ENCODE measurements at regions not wholly inside any gene's neighbourhood (a gene's known extent, or its start where the extent isn't known, plus 50 kb on each side); places are given as distances from the start of the nearest gene placed in this dataset.

DNA sequence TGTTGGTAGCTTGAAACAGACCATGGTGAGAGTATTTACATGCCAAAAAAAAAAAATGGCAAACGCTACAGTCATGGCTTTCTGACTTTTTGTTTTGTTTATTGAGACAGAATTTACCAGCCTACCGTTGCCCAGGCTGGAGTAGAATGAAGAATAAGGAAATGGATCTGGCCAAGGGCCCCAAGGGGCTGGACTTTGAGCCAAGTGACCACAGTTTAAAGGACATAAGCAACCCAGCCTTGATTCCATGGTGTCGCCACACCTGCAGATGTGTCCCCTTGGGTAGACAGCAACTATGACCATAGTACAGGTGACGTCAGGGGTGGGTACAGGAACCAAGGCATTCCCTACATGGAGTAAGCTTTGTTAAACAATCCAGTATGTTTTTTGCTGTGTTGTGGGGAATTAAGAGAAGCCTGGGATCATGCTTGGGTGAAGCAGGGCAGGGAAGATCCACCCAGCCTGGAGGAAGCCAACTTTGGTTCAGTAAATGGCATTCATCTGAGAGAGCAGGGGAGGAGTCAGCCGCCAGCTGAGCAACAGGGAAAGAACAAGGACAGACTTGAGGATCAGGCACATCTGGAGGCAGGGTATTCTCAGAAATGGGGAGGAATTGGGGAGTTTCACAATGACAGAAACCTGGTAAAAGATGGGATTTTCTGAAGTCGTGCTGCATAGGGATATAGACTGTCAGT lies 110.3 kb upstream of the SH3BP4 start:
- H3K9me3 ChIP-seq (ENCODE audit: low read length), result peaks cover 5% of the 10 kb centered on the region
- peaks cover 26% of the 10 kb centered on the region for H3K4me1 ChIP-seq (ENCODE audit: insufficient read depth, low read length)
- H2AFZ ChIP-seq (ENCODE audit: low read depth, low read length), result no peak overlapping the region
- H3K27me3 ChIP-seq (ENCODE audit: insufficient read depth, low read length), result no peaks in the 10 kb centered on the region
- no peaks in the 10 kb centered on the region for H3K36me3 ChIP-seq (ENCODE audit: insufficient read depth, low read length)
- H3K4me3 ChIP-seq (ENCODE audit: low read length), result no peak overlapping the region

GRCh38 chr2:234840336-234840735 lies 111.5 kb upstream of the SH3BP4 start:
- H3K36me3 ChIP-seq (ENCODE audit: insufficient read depth, low read length), result no peaks in the 10 kb centered on the region
- H2AFZ ChIP-seq (ENCODE audit: low read depth, low read length), result no peak overlapping the region
- no peaks in the 10 kb centered on the region for H3K27me3 ChIP-seq (ENCODE audit: insufficient read depth, low read length)
- peaks cover 26% of the 10 kb centered on the region for H3K4me1 ChIP-seq (ENCODE audit: insufficient read depth, low read length)
- H3K9me3 ChIP-seq (ENCODE audit: low read length), result peaks cover 5% of the 10 kb centered on the region
- no peak overlapping the region for H3K4me3 ChIP-seq (ENCODE audit: low read length)

DNA sequence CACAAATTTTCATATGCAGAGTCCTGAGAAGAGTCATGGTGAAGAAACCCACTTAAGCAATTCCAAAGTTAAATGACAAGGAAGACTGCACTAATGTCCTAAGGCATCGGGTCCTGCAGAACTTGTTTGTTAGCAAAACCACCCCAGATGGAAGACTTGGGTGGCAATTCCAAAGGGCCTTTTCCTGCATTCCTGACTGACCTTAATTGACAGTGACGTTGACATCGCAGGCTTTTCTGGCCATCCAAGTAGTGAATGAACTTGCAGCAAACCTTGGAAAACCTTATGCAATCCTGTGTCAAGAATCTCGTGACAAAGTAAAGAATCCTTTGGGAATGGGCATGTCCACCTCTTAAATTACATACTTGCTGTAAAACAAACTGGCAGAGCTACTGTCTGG lies 112.5 kb upstream of the SH3BP4 start:
- Histone ChIP-seq H3K36me3 (ENCODE audit: insufficient read depth, low read length) (no peaks in the 10 kb centered on the region), H3K9me3 (ENCODE audit: low read length) (peaks cover 5% of the 10 kb centered on the region), H3K4me3 (ENCODE audit: low read length) (no peak overlapping the region), H3K4me1 (ENCODE audit: insufficient read depth, low read length) (peaks cover 26% of the 10 kb centered on the region), H3K27me3 (ENCODE audit: insufficient read depth, low read length) (no peaks in the 10 kb centered on the region), H2AFZ (ENCODE audit: low read depth, low read length) (no peak overlapping the region)

DNA sequence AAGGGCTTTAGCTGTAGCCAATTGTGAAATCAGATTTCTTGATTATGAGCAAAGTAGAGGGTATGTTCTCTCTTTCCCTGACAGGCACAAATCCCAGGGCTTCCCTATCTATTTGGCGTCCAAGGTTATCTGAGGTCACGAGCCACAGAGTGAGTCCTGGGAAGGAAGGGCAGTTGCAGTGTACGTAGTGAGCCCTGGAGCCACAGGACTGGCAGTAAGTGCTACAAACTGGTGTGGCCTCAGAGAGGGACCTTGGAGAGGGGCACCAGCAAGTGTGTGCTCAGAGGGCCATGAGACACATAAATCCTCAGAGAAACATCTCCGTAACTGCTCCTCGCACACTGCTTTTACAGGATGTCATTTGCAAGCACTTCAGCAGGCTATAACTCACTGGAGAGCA lies 115.5 kb upstream of the SH3BP4 start:
- no peak overlapping the region for H2AFZ ChIP-seq (ENCODE audit: low read depth, low read length)
- H3K36me3 ChIP-seq (ENCODE audit: insufficient read depth, low read length), result no peaks in the 10 kb centered on the region
- H3K4me3 ChIP-seq (ENCODE audit: low read length), result no peak overlapping the region
- H3K27me3 ChIP-seq (ENCODE audit: insufficient read depth, low read length), result no peaks in the 10 kb centered on the region
- peaks cover 5% of the 10 kb centered on the region for H3K9me3 ChIP-seq (ENCODE audit: low read length)
- peaks cover 17% of the 10 kb centered on the region for H3K4me1 ChIP-seq (ENCODE audit: insufficient read depth, low read length)

DNA sequence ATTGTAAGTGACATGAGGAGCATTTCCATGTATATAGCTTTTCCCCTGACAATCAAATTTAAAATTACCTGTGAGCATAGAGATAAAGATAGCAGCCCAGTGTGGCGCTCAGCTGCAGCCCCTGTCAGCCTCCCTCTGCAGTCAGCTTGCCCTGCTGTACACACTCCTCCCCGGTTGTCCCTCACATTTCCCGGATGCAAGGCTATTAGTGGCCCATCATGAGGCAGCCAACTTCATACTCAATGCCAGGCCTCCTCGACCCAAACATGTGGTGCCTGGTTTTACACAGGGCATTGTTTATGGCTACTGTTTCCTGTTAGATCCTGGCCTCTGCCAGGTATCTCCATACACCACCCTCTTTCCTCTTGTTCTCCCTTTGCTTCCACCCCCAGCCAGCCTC lies 116.1 kb upstream of the SH3BP4 start:
- peaks cover 12% of the 10 kb centered on the region for H3K4me1 ChIP-seq (ENCODE audit: insufficient read depth, low read length)
- no peak overlapping the region for H3K4me3 ChIP-seq (ENCODE audit: low read length)
- H3K9me3 ChIP-seq (ENCODE audit: low read length), result peaks cover 5% of the 10 kb centered on the region
- no peaks in the 10 kb centered on the region for H3K36me3 ChIP-seq (ENCODE audit: insufficient read depth, low read length)
- no peaks in the 10 kb centered on the region for H3K27me3 ChIP-seq (ENCODE audit: insufficient read depth, low read length)
- H2AFZ ChIP-seq (ENCODE audit: low read depth, low read length), result no peak overlapping the region

DNA sequence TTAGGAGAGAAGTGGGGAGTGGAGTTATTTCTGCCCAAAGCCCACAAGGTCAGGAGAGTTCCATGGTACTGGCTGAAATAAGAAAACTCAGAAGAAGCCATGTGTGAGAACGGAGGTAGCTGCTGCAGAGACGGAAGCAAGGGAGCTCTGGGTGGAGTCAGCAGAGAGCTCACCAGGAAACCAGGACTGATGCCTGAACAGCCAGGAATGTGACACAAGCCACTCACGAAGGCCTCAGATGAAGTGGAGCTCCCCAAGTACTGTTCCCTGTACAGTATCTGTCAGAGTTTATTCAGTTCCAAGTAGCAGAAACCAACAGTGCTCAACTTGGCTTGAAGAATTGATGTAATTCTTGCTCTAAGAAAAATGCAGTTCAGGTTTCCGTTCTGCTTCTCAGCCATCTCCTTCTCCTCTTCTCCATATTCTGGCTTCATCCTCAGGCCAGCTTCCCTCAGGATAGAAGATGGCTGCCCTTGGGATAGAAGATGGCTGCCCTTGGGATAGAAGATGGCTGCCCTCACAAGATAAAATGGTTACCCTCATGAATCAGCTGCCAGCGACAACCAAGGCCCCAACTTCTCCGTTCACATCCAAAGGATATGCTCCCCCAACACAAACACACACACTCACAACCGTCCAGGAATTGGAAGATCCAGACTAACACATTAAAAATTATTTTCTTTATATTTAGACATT lies 117.4 kb upstream of the SH3BP4 start:
- H3K36me3 ChIP-seq (ENCODE audit: insufficient read depth, low read length), result no peaks in the 10 kb centered on the region
- H3K9me3 ChIP-seq (ENCODE audit: low read length), result peaks cover 5% of the 10 kb centered on the region
- H3K4me3 ChIP-seq (ENCODE audit: low read length), result no peak overlapping the region
- no peaks in the 10 kb centered on the region for H3K27me3 ChIP-seq (ENCODE audit: insufficient read depth, low read length)
- no peaks in the 10 kb centered on the region for H3K4me1 ChIP-seq (ENCODE audit: insufficient read depth, low read length)
- H2AFZ ChIP-seq (ENCODE audit: low read depth, low read length), result no peak overlapping the region

- Histone ChIP-seq H3K27me3 (ENCODE audit: insufficient read depth, low read length) (no peaks in the 10 kb centered on the region), H3K4me3 (ENCODE audit: low read length) (no peak overlapping the region), H3K9me3 (ENCODE audit: low read length) (no peaks in the 10 kb centered on the region), H3K36me3 (ENCODE audit: insufficient read depth, low read length) (no peaks in the 10 kb centered on the region), H2AFZ (ENCODE audit: low read depth, low read length) (no peak overlapping the region), H3K4me1 (ENCODE audit: insufficient read depth, low read length) (peaks cover under 1% of the 10 kb centered on the region)
Measured at GRCh38 chr2:234830853-234831252, 121.0 kb upstream of the SH3BP4 start.

GRCh38 chr2:234829074-234829455 lies 122.8 kb upstream of the SH3BP4 start:
- H3K27me3 ChIP-seq (ENCODE audit: insufficient read depth, low read length), result no peaks in the 10 kb centered on the region
- H2AFZ ChIP-seq (ENCODE audit: low read depth, low read length), result no peak overlapping the region
- H3K4me3 ChIP-seq (ENCODE audit: low read length), result no peak overlapping the region
- peaks cover 9% of the 10 kb centered on the region for H3K4me1 ChIP-seq (ENCODE audit: insufficient read depth, low read length)
- no peaks in the 10 kb centered on the region for H3K36me3 ChIP-seq (ENCODE audit: insufficient read depth, low read length)
- no peaks in the 10 kb centered on the region for H3K9me3 ChIP-seq (ENCODE audit: low read length)

- Histone ChIP-seq H3K27me3 (ENCODE audit: insufficient read depth, low read length) (no peaks in the 10 kb centered on the region), H2AFZ (ENCODE audit: low read depth, low read length) (no peak overlapping the region), H3K9me3 (ENCODE audit: low read length) (no peaks in the 10 kb centered on the region), H3K36me3 (ENCODE audit: insufficient read depth, low read length) (no peaks in the 10 kb centered on the region), H3K4me1 (ENCODE audit: insufficient read depth, low read length) (peaks cover 13% of the 10 kb centered on the region), H3K4me3 (ENCODE audit: low read length) (no peak overlapping the region)
Measured at GRCh38 chr2:234828382-234829073, 123.3 kb upstream of the SH3BP4 start.

DNA sequence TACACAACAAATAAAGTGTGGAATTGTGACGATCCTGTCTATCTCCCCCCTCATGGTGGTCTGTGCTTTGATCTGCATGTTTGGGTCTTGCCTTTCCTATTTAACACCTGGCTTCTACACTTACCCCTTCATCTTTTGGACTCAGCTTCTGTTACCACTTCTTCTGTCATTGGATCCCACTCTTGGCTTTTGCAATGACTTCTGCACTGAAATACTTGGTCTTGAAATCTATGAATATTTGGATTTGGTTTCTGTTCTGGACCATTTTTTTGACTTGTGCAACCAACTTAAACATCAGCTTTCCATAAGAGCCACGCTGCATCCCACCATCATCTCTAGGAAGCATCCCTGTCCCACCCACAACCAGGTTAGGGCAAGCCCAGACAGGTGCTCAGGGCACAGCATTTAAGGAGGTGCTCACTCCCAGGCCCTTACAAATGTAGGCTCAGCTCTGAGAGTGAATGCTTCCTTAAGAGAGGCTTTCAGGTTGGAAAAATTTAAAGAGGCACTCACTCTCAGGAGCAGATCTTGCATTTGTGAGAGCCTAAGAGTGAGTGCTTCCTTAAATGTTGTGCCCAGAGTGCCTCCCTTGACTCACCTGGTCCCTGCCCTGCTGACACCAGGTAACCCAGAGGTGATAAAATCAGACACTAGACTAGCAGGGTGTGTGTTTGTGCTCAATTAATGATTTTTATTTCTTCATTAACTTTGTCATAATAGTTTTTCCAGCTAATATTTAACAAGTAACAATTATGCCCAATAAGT lies 124.5 kb upstream of the SH3BP4 start:
- H3K4me3 ChIP-seq (ENCODE audit: low read length), result no peak overlapping the region
- H2AFZ ChIP-seq (ENCODE audit: low read depth, low read length), result no peak overlapping the region
- H3K9me3 ChIP-seq (ENCODE audit: low read length), result no peaks in the 10 kb centered on the region
- no peaks in the 10 kb centered on the region for H3K27me3 ChIP-seq (ENCODE audit: insufficient read depth, low read length)
- H3K36me3 ChIP-seq (ENCODE audit: insufficient read depth, low read length), result no peaks in the 10 kb centered on the region
- H3K4me1 ChIP-seq (ENCODE audit: insufficient read depth, low read length), result peaks cover 17% of the 10 kb centered on the region

- Histone ChIP-seq H3K27me3 (ENCODE audit: insufficient read depth, low read length) (no peaks in the 10 kb centered on the region), H3K4me1 (ENCODE audit: insufficient read depth, low read length) (peaks cover 17% of the 10 kb centered on the region), H3K9me3 (ENCODE audit: low read length) (no peaks in the 10 kb centered on the region), H2AFZ (ENCODE audit: low read depth, low read length) (no peak overlapping the region), H3K4me3 (ENCODE audit: low read length) (no peak overlapping the region), H3K36me3 (ENCODE audit: insufficient read depth, low read length) (no peaks in the 10 kb centered on the region)
Measured at GRCh38 chr2:234826681-234827080, 125.1 kb upstream of the SH3BP4 start.

GRCh38 chr2:234825616-234826015 lies 126.2 kb upstream of the SH3BP4 start:
- Histone ChIP-seq H3K9me3 (ENCODE audit: low read length) (no peaks in the 10 kb centered on the region), H3K27me3 (ENCODE audit: insufficient read depth, low read length) (no peaks in the 10 kb centered on the region), H2AFZ (ENCODE audit: low read depth, low read length) (no peak overlapping the region), H3K4me1 (ENCODE audit: insufficient read depth, low read length) (peaks cover 17% of the 10 kb centered on the region), H3K36me3 (ENCODE audit: insufficient read depth, low read length) (no peaks in the 10 kb centered on the region), H3K4me3 (ENCODE audit: low read length) (no peak overlapping the region)

- H2AFZ ChIP-seq (ENCODE audit: low read depth, low read length), result peak overlapping the region; percentile 13
- no peaks in the 10 kb centered on the region for H3K36me3 ChIP-seq (ENCODE audit: insufficient read depth, low read length)
- peaks cover 17% of the 10 kb centered on the region for H3K4me1 ChIP-seq (ENCODE audit: insufficient read depth, low read length)
- no peak overlapping the region for H3K4me3 ChIP-seq (ENCODE audit: low read length)
- H3K27me3 ChIP-seq (ENCODE audit: insufficient read depth, low read length), result no peaks in the 10 kb centered on the region
- no peaks in the 10 kb centered on the region for H3K9me3 ChIP-seq (ENCODE audit: low read length)
Measured at GRCh38 chr2:234823877-234824376, 127.9 kb upstream of the SH3BP4 start.

All from neuron (in vitro differentiated cells).